Panc1 (cell line): ENCODE measurements at regions not wholly inside any gene's neighbourhood (a gene's known extent, or its start where the extent isn't known, plus 50 kb on each side); places are given as distances from the start of the nearest gene placed in this dataset.

Experiments used
- POLR2AphosphoS5 ChIP-seq: IDR thresholded peaks from 2 replicates; pipeline ENCODE4 v1.6.1; 2012; ENCODE audit warnings: mild to moderate bottlenecking, low read depth, low read length, moderate library complexity
- SIN3A ChIP-seq: IDR thresholded peaks from 2 replicates; pipeline ENCODE4 v1.6.1; 2012; ENCODE audit warnings: low read depth, mild to moderate bottlenecking, low read length, moderate library complexity, borderline replicate concordance; ENCODE audit not compliant: insufficient read depth
- TF ChIP-seq, protein P1 (sequence below): fragments of 450-650 bp; IDR thresholded peaks from 2 replicates; pipeline ENCODE4 v1.5.1; 2017; ENCODE audit warnings: mild to moderate bottlenecking
- TF ChIP-seq, protein P2 (sequence below), 2 experiments: IDR thresholded peaks; 2 replicates each; pipeline ENCODE4 v1.6.1; 2011 to 2012; ENCODE audit warnings: low read depth in 2 of 2, control low read depth in 1 of 2, low read length in 1 of 2, mild to moderate bottlenecking in 1 of 2, moderate library complexity in 1 of 2; ENCODE audit not compliant: insufficient read depth in 1 of 2

DNA sequence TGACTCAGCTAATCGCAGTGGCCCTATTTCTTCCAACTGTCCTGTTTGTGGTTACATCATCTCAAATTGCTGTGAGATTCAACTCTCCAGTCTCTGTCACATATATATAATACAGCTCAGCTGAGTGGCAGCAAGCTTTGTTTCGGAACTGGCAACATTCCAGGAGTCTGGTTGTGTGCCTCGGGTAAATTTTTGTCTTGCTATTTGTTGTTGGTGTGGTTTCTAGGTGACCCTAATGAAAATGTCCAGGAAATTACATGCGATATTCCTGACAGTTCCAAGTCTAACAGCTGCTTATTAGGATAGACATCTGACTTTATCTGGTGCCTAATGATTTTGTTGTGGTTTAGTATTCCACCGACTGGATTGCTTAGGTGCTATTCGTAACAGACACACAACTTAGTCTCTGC lies 581.8 kb downstream of the CD109 start:
- TF ChIP-seq, protein P1, sequence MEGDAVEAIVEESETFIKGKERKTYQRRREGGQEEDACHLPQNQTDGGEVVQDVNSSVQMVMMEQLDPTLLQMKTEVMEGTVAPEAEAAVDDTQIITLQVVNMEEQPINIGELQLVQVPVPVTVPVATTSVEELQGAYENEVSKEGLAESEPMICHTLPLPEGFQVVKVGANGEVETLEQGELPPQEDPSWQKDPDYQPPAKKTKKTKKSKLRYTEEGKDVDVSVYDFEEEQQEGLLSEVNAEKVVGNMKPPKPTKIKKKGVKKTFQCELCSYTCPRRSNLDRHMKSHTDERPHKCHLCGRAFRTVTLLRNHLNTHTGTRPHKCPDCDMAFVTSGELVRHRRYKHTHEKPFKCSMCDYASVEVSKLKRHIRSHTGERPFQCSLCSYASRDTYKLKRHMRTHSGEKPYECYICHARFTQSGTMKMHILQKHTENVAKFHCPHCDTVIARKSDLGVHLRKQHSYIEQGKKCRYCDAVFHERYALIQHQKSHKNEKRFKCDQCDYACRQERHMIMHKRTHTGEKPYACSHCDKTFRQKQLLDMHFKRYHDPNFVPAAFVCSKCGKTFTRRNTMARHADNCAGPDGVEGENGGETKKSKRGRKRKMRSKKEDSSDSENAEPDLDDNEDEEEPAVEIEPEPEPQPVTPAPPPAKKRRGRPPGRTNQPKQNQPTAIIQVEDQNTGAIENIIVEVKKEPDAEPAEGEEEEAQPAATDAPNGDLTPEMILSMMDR, result no peak
- TF ChIP-seq POLR2AphosphoS5, result no peak
- TF ChIP-seq, protein P2, sequence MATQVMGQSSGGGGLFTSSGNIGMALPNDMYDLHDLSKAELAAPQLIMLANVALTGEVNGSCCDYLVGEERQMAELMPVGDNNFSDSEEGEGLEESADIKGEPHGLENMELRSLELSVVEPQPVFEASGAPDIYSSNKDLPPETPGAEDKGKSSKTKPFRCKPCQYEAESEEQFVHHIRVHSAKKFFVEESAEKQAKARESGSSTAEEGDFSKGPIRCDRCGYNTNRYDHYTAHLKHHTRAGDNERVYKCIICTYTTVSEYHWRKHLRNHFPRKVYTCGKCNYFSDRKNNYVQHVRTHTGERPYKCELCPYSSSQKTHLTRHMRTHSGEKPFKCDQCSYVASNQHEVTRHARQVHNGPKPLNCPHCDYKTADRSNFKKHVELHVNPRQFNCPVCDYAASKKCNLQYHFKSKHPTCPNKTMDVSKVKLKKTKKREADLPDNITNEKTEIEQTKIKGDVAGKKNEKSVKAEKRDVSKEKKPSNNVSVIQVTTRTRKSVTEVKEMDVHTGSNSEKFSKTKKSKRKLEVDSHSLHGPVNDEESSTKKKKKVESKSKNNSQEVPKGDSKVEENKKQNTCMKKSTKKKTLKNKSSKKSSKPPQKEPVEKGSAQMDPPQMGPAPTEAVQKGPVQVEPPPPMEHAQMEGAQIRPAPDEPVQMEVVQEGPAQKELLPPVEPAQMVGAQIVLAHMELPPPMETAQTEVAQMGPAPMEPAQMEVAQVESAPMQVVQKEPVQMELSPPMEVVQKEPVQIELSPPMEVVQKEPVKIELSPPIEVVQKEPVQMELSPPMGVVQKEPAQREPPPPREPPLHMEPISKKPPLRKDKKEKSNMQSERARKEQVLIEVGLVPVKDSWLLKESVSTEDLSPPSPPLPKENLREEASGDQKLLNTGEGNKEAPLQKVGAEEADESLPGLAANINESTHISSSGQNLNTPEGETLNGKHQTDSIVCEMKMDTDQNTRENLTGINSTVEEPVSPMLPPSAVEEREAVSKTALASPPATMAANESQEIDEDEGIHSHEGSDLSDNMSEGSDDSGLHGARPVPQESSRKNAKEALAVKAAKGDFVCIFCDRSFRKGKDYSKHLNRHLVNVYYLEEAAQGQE (IDR thresholded peaks at IDR 0.05; ENCODE audit: insufficient read depth in 1 of 2, low read depth in 2 of 2, low read length in 1 of 2), result no peak
- TF ChIP-seq SIN3A, result no peak
